ENCODE measurements at regions not wholly inside any gene's neighbourhood (a gene's known extent, or its start where the extent isn't known, plus 50 kb on each side); places are given as distances from the start of the nearest gene placed in this dataset.

GRCh38 chr2:144085016-144085415 lies 434.9 kb downstream of the ZEB2 start:
- intact Hi-C loops (cut with micrococcal nuclease) = loop anchor here (10.0 kb wide), 1 partner anchor 240 kb away; no protein-coding TSS in a partner anchor
- ChIA-PET CTCF (no interaction called here), POLR2A (ENCODE audit: unreplicated experiment) (no interaction called here)

GRCh38 chr2:144084114-144084661 lies 435.7 kb downstream of the ZEB2 start:
- DNase-seq (peak; percentile 82), ATAC-seq (peak; percentile 78)
- Histone ChIP-seq H3F3A (ENCODE audit: low read length, unreplicated experiment) (peaks cover 13% of the 10 kb centered on the region), H3K36me3 (ENCODE audit: low read depth, low read length) (no peaks in the 10 kb centered on the region), H3K27me3 (ENCODE audit: low read length) (no peaks in the 10 kb centered on the region), H3K79me2 (ENCODE audit: low read length) (no peaks in the 10 kb centered on the region), H4K20me1 (ENCODE audit: low read length) (no peaks in the 10 kb centered on the region), H2AFZ (ENCODE audit: low read length) (no peak overlapping the region), H3K4me2 (ENCODE audit: low read length) (peak overlapping the region; percentile 37), H3K9ac (ENCODE audit: low read length) (peak overlapping the region; percentile 41), H3K4me1 (ENCODE audit: insufficient read depth, low read length) (peaks cover 59% of the 10 kb centered on the region), H3K9me2 (replicated peaks; ENCODE audit: low read length) (no peaks in the 10 kb centered on the region), H3K9me3 (ENCODE audit: low read length) (no peaks in the 10 kb centered on the region), H3K27ac (ENCODE audit: low read length) (peak overlapping the region; percentile 85), H3K4me3 (ENCODE audit: low read length) (no peak overlapping the region)
- intact Hi-C loops (cut with micrococcal nuclease) = loop anchor here (1.0 to 10.0 kb wide), 2 partner anchors 130 to 241 kb away; no protein-coding TSS in a partner anchor
- POLR2A ChIA-PET (ENCODE audit: unreplicated experiment) = no interaction called here
- CTCF ChIA-PET = no interaction called here
- TF ChIP-seq EZH2phosphoT487 (IDR thresholded peaks at IDR 0.05; ENCODE audit: borderline replicate concordance, low read length) (no peak), EZH2 (IDR thresholded peaks at IDR 0.05; ENCODE audit: low read length, unreplicated experiment) (no peak), CTCF (conservative IDR thresholded peaks at IDR 0.05; ENCODE audit: low read depth, low read length) (no peak)
- no TSS peak for BruUV-seq (replicated peaks)

More at GRCh38 chr2:144085016-144085415, 434.9 kb downstream of the ZEB2 start:
- Histone ChIP-seq H3K4me2 (ENCODE audit: low read length) (peak overlapping the region; percentile 37), H3K9me3 (ENCODE audit: low read length) (no peaks in the 10 kb centered on the region), H3K4me3 (ENCODE audit: low read length) (no peak overlapping the region), H3K9ac (ENCODE audit: low read length) (peak overlapping the region; percentile 43), H3K27ac (ENCODE audit: low read length) (peak overlapping the region; percentile 85), H3K36me3 (ENCODE audit: low read depth, low read length) (no peaks in the 10 kb centered on the region), H3K4me1 (ENCODE audit: insufficient read depth, low read length) (peaks cover 59% of the 10 kb centered on the region), H4K20me1 (ENCODE audit: low read length) (no peaks in the 10 kb centered on the region), H3K9me2 (replicated peaks; ENCODE audit: low read length) (no peaks in the 10 kb centered on the region), H3K79me2 (ENCODE audit: low read length) (no peaks in the 10 kb centered on the region), H2AFZ (ENCODE audit: low read length) (no peak overlapping the region), H3F3A (ENCODE audit: low read length, unreplicated experiment) (peaks cover 13% of the 10 kb centered on the region), H3K27me3 (ENCODE audit: low read length) (no peaks in the 10 kb centered on the region)
- no peak for ATAC-seq
- no TSS peak for BruUV-seq (replicated peaks)
- peak; percentile 13 for DNase-seq
- TF ChIP-seq CTCF (conservative IDR thresholded peaks at IDR 0.05; ENCODE audit: low read depth, low read length) (no peak), EZH2 (IDR thresholded peaks at IDR 0.05; ENCODE audit: low read length, unreplicated experiment) (no peak), EZH2phosphoT487 (IDR thresholded peaks at IDR 0.05; ENCODE audit: borderline replicate concordance, low read length) (no peak)

- no peak for TF ChIP-seq EZH2 (IDR thresholded peaks at IDR 0.05; ENCODE audit: low read length, unreplicated experiment)
- no peak for TF ChIP-seq CTCF (conservative IDR thresholded peaks at IDR 0.05; ENCODE audit: low read depth, low read length)
- TF ChIP-seq EZH2phosphoT487 (IDR thresholded peaks at IDR 0.05; ENCODE audit: borderline replicate concordance, low read length) = no peak
- no TSS peak for BruUV-seq (replicated peaks)
- Histone ChIP-seq H3F3A (ENCODE audit: low read length, unreplicated experiment) (peaks cover 13% of the 10 kb centered on the region), H2AFZ (ENCODE audit: low read length) (no peak overlapping the region), H3K27me3 (ENCODE audit: low read length) (no peaks in the 10 kb centered on the region), H3K9me3 (ENCODE audit: low read length) (no peaks in the 10 kb centered on the region), H4K20me1 (ENCODE audit: low read length) (no peaks in the 10 kb centered on the region), H3K9ac (ENCODE audit: low read length) (peak overlapping the region; percentile 41), H3K27ac (ENCODE audit: low read length) (peak overlapping the region; percentile 85), H3K4me2 (ENCODE audit: low read length) (peak overlapping the region; percentile 4; the same call in 1 of the 2 replicates), H3K79me2 (ENCODE audit: low read length) (no peaks in the 10 kb centered on the region), H3K4me3 (ENCODE audit: low read length) (no peak overlapping the region), H3K36me3 (ENCODE audit: low read depth, low read length) (no peaks in the 10 kb centered on the region), H3K4me1 (ENCODE audit: insufficient read depth, low read length) (peaks cover 59% of the 10 kb centered on the region), H3K9me2 (replicated peaks; ENCODE audit: low read length) (no peaks in the 10 kb centered on the region)
- CTCF ChIA-PET = interaction anchor here (0.5 kb wide), 1 partner anchor 278 kb away, joined by 10 read pairs; no protein-coding TSS in a partner anchor
- POLR2A ChIA-PET (ENCODE audit: unreplicated experiment) = no interaction called here
- peak; percentile 87 for DNase-seq
- peak; percentile 60 for ATAC-seq
- intact Hi-C loops (cut with micrococcal nuclease) = loop anchor here (10.0 kb wide), 1 partner anchor 242 kb away; no protein-coding TSS in a partner anchor
Observed at GRCh38 chr2:144083211-144083610, 436.7 kb downstream of the ZEB2 start.

Data from PC-3 (cell line).